HPDE6-E6E7 (cell line): ENCODE measurements at regions not wholly inside any gene's neighbourhood (a gene's known extent, or its start where the extent isn't known, plus 50 kb on each side); places are given as distances from the start of the nearest gene placed in this dataset.
A peak's percentile ranks its signal among the peaks of the same experiment; 100 is the strongest.

Source experiments
- DNase-seq: peaks from one replicate; pipeline ENCODE4 v3.0.0; 2011; ENCODE audit warnings: missing footprints; ENCODE audit errors: extremely low spot score

DNA sequence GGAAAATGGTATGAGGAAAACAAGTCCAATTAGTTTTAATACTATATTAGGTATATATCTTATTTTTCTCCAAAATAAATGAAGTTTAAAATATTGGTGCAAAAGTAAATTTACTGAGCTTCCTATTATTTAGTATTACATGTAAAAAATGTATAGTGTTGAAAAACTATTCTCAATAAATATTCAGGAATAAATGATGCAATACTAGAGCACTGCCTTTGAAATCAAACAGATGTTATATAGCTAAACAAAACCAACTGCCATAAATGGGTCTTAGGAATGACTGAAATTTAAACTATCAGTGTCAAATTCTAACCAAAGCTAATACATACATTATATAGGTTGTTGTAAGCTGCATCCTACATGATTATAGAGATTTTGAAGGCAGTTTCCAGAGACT is 1434.0 kb upstream of the LRRTM3 start:
- no peak for DNase-seq

DNA sequence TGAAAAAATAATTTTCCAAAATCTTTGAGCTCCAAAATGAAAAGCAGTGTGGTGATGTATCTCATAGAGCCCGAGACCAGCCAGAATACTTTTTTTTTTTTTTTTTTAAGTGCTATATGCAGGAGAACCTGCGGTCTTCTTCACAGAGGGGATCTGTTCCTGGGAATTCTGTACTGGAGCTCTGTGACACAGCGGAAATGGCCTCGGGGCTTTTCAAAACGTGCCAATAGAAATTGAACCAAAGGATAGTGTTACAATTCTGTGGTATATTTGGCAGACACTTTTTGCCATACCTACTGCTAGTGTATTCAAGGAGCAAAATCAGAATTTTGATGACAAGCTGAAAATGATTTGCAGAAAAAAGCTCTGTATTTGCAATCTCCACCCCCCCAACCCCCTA is 1429.3 kb upstream of the LRRTM3 start:
- no peak for DNase-seq

DNA sequence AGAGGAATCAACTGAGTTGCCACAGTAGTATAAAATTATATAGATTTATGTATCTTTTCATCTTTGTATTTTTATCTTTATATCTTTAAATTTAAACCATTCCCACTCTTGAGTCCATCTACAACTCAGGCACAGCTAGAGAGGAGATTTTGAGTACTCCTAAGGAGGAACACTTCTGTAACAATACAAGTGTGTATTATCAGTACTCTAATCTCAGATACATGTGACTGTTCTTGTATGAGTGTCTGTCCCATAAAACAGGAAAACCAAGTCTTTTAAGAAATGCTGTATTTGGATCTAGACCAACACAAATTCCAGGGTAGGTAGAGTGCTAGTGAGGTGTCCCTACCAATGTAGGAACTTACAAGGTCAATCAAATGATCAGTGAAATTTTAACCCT is 1428.0 kb upstream of the LRRTM3 start:
- no peak for DNase-seq

DNA sequence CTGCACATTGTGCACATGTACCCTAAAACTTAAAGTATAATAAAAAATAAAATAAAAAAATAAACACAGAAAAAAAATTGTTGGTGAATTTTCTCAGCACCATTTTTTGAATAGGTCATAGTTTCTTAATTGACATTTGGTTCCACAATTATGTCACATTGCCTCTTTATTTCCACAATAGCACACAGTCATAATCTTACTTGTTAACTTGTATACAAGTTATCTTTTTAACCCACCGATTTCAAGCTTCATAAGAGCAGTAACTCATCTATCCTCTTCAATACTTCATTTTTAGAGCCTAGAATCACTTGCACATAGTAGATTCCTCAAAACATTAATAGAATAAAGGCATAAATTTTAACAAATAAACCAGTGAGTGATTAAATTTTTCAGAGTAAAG is 1425.1 kb upstream of the LRRTM3 start:
- no peak for DNase-seq

DNA sequence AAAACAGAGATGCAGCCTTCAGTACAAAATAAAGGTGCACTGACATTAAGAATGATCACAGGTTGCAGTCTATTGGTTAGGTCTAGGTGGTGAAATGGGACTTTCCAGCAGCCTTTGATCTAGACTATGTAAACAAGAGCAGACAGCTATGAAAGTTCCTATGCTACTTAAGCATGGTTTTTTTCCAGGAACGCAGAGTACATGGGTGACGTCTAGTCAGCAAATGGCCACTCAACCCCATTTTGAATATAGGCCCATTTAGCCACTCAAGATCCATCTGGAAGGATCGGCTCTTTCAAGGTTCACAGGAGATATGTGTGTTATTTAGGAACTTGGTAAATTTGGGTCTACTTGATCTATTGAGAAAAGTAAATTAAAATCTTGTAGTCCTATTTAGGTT is 1424.6 kb upstream of the LRRTM3 start:
- no peak for DNase-seq

DNA sequence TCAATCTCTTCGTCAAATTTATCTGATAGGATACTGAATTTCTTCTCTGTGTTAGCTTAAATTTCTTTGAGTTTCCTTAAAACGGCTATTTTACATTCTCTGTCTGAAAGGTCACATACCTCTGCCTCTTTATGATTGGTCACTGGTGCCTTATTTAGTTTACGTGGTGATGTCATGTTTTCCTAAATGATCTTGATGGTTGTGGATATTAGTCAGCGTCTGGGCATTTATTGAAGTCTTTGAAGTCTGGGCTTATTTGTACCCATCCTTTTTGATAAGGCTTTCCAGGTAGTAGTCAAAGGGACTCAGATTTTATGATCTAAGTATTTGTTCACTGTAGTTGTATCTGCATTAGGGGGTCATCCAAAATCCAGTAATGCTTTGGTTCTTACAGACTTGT is 1407.5 kb upstream of the LRRTM3 start:
- no peak for DNase-seq

DNA sequence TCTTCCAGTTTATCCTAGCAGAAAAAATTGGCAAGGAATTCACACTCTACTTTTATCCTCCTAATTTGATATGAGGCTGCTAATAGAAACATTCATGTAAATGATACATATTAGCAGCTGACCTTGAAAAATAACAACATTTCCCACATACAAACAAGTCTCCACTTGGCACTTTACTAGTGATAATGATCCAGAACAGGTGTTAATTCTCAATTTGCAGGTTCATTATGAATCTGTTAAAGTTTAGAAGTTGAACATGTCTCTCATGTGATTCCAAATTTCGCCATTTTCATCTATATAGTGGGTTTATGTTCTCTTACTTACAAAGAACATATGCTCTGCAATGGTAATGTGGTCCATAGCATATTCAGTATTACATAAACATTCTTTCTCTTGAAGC is 1396.8 kb upstream of the LRRTM3 start:
- no peak for DNase-seq

DNA sequence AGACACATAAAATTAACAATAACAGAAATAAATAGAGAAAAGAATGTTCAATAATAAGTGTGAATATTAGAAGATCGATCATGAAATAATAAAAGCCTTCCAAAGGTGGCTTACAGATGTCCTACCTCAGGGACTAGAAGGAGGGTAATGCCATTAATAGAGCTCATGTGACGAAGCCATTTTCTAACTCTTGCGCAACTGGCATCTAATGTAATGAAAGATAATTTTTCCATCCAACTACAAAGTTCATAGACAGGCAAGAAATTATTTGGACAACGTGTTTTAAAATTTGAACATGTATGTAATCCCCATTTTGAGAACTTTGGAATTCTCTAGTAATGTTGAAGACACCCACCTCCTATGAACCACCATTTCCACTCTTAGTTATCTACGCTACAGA is 1394.3 kb upstream of the LRRTM3 start:
- no peak for DNase-seq

DNA sequence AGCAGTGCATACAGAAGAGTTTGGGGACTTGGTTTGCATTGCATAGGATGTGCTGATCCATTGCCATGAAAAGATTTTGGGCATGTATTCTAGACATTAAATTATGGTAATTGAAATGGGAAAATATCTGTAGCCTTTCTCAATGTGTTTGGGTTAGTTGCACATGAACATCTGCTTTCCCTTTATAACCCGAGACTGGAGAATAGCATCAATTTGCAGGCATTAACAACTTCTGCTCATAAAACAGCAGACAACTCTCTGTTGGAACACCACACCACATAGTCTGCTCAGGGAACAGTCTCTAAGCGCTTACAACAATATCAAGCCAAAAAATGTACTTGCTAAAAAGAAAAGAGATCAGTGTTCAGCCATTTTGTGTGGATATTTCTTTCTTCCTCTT is 1391.1 kb upstream of the LRRTM3 start:
- DNase-seq = no peak

DNA sequence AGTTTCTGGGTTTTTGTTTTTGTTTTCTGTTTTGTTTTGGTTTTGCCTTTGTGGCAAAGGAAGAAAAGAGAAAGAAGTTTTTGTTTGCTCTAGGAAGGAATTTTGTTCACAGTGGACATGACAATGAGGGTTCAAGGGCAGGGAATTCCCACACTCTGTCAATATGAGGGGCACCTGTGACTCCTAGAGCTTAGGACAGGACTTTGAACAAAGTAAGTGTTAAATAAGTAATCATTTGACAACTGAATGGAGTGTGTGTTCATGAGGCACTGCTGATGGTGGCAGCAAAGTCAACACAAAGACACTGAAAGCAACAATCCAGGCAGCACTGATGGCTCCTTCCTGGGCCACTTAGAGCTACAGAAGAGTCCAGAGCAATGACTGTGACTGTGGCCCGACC is 1381.1 kb upstream of the LRRTM3 start:
- no peak for DNase-seq

DNA sequence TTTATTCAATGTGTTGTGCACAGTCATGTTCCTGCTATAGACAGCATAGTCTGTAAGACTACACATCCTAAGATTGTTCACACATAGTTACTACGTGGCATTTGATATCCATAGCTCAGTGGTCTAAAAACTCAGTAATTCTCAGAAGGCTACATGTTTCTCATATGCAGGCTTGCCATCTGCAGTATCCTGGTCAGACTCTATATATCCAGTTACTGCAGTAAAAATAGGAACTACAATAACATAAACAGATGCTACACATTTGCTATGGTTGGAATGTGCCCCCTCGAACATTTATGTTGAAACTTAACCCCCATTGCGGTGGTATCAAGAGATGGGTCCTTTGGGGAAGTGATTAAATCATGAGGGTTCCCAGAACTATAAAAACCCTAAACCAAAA is 1377.8 kb upstream of the LRRTM3 start:
- DNase-seq = no peak

DNA sequence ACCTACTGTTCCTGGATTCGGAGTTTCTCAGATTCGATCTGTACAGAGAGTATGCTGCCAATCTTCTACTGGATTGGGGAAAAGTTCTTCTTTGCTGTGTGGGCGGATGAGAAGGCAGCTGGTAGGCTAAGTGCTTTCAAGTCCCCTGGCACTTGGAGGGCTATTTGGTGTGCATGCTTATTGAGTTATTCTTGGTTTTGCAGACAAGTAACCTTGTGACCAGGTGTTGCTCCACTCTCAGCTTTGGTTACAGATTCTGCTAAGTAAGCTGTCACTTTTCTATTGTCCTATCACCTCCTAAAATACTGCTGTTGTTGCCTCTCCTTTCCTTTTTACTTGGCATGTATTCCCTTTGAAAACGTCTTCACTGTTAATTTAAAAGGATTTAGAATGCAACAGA is 1375.1 kb upstream of the LRRTM3 start:
- no peak for DNase-seq

DNA sequence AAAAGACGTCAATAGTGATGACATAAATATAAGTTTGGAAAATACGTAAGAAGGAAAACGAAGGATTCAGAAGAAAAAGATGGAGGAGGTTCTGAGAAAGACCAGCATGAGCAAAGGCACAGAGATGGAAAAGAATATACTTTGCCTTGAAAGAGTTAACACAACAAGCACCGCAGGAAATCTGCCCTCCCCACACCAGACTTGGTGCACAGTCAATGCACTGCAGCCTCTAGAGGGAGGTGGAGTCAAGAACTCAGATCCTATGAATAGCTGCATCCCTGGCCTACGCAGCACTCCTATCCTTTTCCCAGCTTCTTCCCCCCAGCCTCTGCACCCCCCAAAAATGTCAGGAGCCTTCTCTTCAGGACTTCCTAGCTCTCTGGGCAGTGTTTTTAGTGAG is 1370.6 kb upstream of the LRRTM3 start:
- DNase-seq = no peak

DNA sequence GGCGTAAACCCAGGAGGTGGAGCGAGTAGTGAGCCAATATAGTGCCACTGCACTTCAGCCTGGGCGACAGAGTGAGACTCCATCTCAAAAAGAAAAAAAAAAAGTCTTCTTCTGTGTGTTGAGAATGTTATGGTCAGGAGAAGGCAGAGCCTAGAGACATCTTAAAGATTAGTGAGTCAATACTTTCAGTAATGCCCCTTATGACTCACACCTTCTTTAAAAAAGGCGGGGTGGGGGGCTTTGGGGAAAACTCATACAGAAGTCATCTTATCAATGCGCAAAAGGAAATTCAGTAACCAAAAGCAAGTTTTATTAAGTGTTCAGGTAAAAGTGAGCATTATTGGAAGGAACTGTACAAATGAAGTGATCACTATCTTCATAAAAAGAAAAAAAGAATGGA is 1369.8 kb upstream of the LRRTM3 start:
- DNase-seq = no peak

DNA sequence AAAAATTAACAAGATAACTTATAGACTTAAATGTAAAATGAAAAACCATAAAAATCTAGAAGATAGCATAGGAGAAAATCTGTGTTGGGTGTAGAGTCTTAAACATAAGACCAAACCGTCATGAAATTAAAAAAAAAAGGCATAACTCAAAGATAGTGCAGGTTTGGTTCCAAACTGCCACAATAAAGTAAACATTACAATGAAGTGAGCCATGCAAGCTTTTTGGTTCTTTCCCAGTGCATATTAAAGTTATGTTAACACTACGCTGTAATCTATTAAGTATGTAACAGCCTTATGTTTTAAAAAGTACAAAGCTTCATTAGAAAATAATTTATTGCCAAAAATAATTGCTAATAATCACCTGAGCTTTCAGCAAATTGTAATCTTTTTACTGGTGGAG is 1366.5 kb upstream of the LRRTM3 start:
- DNase-seq = no peak

DNA sequence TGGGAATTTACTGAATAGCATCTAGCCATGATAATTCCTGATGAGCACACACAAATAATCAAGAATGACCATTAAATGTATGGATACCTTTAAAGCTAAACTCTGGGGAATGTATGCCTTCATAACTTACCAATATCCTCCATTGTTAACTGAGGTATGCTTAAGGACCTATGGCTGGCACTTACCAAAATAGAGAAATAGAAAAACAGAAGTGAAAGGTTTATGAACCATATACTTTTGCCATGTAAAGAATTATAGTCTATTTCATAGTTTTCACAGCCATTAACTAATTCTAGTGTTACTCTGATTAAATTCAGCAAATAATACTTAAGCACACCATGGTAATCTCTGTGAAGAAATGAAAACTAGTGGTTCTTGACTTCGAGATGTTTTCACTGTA is 1360.6 kb upstream of the LRRTM3 start:
- DNase-seq = no peak

DNA sequence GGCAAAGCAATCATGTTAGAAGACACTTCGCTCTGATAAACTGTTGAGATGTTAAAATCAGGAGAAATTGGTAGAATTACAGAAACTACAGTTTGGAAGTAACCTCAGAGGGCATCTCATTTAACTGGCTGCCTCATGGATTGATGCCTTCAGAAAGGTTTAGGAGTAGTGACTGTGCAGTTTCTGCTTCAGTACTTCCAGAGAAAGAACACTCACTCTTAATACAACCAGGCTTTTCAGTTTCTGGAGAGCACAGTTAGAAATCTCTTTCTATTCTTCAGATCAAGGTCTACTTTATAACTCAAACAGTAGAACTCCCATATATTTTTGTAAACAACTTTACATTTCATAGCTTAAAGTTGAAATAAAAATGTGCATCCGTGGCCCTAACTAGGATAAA is 1358.9 kb upstream of the LRRTM3 start:
- no peak for DNase-seq

DNA sequence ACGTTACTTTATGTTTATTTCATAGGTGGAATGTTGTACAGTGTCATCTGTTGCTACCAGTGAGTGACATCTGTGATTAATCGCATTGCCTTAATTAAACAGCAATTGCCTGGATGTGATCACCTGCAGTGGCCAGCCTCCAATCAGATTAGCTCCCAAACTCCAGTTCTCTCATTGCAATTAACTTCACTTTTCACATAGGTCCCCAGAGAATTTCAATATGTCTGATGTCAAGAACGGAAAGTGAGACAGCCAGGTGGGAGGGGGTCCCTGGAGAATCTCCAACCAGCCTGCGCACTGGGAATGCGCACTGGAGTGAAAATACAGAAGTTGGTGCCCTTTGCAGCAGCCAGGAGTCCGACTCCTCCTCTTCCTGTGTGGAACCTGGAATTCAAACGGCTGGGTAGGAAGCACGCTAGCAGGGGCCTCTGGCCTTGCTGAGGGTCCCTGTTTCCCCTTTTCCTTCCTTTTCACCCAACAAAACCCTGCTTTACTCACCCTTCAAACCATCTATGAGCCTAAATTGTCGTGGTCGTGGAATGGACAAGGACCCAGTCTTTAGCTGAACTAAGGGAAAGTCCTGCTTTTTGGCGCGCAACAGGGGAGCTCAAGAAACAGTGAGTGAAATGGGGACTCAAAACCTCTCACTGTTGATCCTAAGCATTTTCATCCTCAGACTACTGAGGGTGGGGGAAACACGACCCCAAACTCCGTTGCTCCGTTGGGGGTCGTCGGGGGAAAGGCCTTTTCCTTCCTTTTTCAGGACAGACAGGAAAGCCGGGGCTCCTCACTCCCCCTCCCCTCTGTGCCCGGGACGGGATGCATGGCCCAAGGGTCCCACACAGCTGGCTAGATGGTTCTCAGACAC is 1355.5 kb upstream of the LRRTM3 start:
- peak; percentile 28 for DNase-seq

DNA sequence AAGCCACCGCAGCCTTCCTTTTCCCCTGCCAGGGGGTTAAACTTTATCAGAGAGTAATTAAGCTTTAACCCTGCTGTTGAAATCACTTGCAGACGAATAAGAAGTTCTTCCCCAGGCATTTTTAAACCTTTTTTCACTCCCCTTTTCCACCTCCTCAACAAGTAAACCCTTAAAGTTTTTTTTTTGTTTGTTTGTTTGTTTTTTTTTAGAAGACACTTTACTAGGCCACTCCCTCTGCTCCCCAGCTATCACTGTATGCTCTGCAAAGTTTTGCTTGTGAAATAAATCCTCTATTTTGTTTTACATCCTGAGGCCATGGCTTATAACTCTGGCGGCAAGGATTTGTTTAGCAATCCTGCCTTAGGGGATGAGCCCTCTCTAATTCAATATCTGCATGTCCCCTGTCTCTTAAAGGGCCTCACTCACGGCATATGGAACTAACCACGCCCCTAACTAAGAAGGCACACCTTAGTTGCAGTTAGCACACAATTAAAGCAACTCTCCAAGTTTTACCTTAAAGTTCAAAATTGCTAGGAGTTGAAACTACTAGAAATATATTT is 1354.7 kb upstream of the LRRTM3 start:
- no peak for DNase-seq

DNA sequence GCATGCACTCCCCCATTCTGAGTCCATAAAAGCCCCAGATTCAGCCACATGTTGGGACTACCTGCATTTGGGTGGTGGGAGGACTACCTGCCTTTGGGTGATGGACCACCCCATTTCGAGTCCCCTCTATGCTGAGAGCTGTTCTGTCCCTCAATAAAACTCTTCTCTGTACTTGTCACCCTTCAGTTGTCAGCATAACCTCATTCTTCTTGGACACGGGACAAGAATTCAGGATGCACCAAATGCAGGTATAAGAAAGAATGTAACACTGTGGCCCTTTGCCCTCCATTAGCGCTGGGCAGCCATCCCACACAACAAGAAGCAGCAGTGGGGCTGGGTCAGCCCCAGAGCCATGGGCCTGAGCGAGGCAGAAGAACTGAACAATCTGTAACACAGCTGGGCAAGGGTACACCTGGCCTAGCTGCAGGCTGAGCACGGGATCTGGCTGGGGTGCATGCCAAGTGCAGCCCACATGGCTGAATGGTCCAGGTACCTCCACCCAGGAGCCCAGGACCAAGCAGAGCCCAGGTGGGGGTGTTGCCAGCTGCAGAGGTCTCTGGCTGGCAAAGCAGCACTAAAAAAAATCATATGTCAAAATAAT is 1344.3 kb upstream of the LRRTM3 start:
- DNase-seq = no peak

DNA sequence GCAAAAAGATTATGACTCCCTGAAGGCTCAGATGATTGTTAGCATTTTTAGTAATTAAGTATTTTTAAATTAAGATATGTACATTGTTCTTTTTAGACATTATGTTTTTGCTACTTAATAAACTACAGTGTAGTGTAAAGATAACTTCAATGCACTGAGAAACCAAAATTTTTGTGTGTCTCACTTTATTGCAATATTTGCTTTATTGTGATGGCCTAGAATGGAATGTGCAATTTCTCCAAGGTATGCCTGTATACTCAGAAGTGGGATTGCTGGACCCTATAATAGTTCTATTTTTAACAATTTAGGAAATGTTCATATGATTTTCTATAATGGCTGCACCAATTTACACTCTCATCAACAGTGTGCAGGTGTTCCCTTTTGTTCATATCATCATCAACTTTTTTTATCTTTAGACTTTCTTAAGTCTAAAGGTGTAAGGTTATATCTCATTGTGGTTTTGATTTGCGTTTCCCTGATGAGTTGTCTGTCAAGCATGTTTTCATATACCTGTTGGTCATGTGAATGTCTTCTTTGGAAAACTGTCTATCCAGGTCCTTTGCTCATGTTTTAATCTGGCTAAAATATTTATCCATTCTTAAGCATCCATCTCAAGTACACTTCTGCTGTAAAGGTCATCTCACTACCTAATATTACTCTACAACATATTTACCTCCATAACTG is 1323.5 kb upstream of the LRRTM3 start:
- DNase-seq = no peak

DNA sequence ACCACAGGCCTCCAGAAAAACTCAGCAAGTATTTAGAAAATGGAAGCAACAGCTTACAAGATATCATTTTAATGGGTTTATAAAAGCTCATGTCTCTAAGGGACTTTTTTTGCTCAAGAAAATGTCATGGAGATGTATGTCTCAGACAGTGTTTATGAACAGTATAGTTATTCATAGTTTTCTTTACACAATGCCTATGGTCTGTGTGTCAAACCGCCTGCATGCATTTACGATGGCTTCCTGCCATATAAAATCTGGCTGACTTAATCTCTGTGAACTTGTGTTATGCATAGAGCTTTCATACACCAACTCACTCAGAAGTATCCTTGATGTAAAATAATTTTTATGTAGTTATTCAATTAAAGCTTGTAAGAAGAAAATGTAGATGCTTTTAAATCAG is 1314.2 kb upstream of the LRRTM3 start:
- DNase-seq = no peak
